Activated CD4-positive, alpha-beta T cell treated with anti-CD3 and anti-CD28 coated beads for 1 hour (primary cell): ENCODE measurements at regions not wholly inside any gene's neighbourhood (a gene's known extent, or its start where the extent isn't known, plus 50 kb on each side); places are given as distances from the start of the nearest gene placed in this dataset.
"Not testable (repeated sequence)": the region's sequence is repeated elsewhere in the genome, so short reads cannot be mapped to it uniquely, and the experiment has no call there.

Experiments
- DNase-seq: peaks from one replicate; pipeline ENCODE4 v3.0.0-alpha.2; 2020

GRCh38 chr2:225891771-225892170 lies 492.3 kb downstream of the NYAP2 start:
- no peak for DNase-seq

- DNase-seq, result no peak
Measured at GRCh38 chr2:225891013-225891412, 491.5 kb downstream of the NYAP2 start.

- DNase-seq, result no peak
Measured at GRCh38 chr2:225889452-225889851, 489.9 kb downstream of the NYAP2 start.

- DNase-seq, result no peak
Measured at GRCh38 chr2:225867071-225867470, 467.6 kb downstream of the NYAP2 start.

- DNase-seq, result no peak
Measured at GRCh38 chr2:225865468-225865867, 466.0 kb downstream of the NYAP2 start.

- DNase-seq, result no peak
Measured at GRCh38 chr2:225864394-225864793, 464.9 kb downstream of the NYAP2 start.

GRCh38 chr2:225842939-225843338 lies 443.4 kb downstream of the NYAP2 start:
- DNase-seq, result no peak

GRCh38 chr2:225841314-225841713 lies 441.8 kb downstream of the NYAP2 start:
- no peak for DNase-seq

GRCh38 chr2:225837328-225837727 lies 437.8 kb downstream of the NYAP2 start:
- DNase-seq, result no peak

- no peak for DNase-seq
Measured at GRCh38 chr2:225824748-225825449, 425.4 kb downstream of the NYAP2 start.

GRCh38 chr2:225821351-225821750 lies 421.8 kb downstream of the NYAP2 start:
- no peak for DNase-seq

GRCh38 chr2:225820826-225821225 lies 421.3 kb downstream of the NYAP2 start:
- no peak for DNase-seq

- no peak for DNase-seq
Measured at GRCh38 chr2:225814554-225814953, 415.0 kb downstream of the NYAP2 start.

GRCh38 chr2:225806105-225806504 lies 406.6 kb downstream of the NYAP2 start:
- DNase-seq, result no peak

GRCh38 chr2:225802076-225802475 lies 402.6 kb downstream of the NYAP2 start:
- DNase-seq, result not testable (repeated sequence)

- no peak for DNase-seq
Measured at GRCh38 chr2:225797394-225797793, 397.9 kb downstream of the NYAP2 start.

- DNase-seq, result no peak
Measured at GRCh38 chr2:225794652-225795400, 395.3 kb downstream of the NYAP2 start.

- DNase-seq, result no peak
Measured at GRCh38 chr2:225793736-225794550, 394.4 kb downstream of the NYAP2 start.

- DNase-seq, result no peak
Measured at GRCh38 chr2:225788571-225789094, 389.1 kb downstream of the NYAP2 start.

GRCh38 chr2:225787497-225787896 lies 388.0 kb downstream of the NYAP2 start:
- DNase-seq, result no peak

GRCh38 chr2:225781991-225782390 lies 382.5 kb downstream of the NYAP2 start:
- no peak for DNase-seq

GRCh38 chr2:225781145-225781544 lies 381.6 kb downstream of the NYAP2 start:
- no peak for DNase-seq

- DNase-seq, result no peak
Measured at GRCh38 chr2:225779829-225780228, 380.3 kb downstream of the NYAP2 start.
